ENCODE measurements at regions not wholly inside any gene's neighbourhood (a gene's known extent, or its start where the extent isn't known, plus 50 kb on each side); places are given as distances from the start of the nearest gene placed in this dataset.

GRCh38 chrX:63453571-63453970 is 102.4 kb upstream of the SPIN4 start:
- TF ChIP-seq POLR2A (IDR thresholded peaks at IDR 0.05; ENCODE audit: low read depth, low read length) (no peak), CTCF (IDR thresholded peaks at IDR 0.05; ENCODE audit: extremely low read depth in 1 of 2, insufficient read depth in 1 of 2, low read depth in 1 of 2, low read length in 2 of 2) (no peak), MAX (IDR thresholded peaks at IDR 0.05; ENCODE audit: insufficient read depth, insufficient read length) (no peak), EZH2 (IDR thresholded peaks at IDR 0.05; ENCODE audit: borderline replicate concordance, low read depth, low read length, severe bottlenecking) (no peak), MYC (IDR thresholded peaks at IDR 0.05; ENCODE audit: low read depth, low read length) (no peak), POLR2AphosphoS5 (IDR thresholded peaks at IDR 0.05; ENCODE audit: insufficient read depth, low read depth, low read length) (no peak)

Measured in endothelial cell of umbilical vein (primary cell).